ENCODE measurements at regions not wholly inside any gene's neighbourhood (a gene's known extent, or its start where the extent isn't known, plus 50 kb on each side); places are given as distances from the start of the nearest gene placed in this dataset.

DNA sequence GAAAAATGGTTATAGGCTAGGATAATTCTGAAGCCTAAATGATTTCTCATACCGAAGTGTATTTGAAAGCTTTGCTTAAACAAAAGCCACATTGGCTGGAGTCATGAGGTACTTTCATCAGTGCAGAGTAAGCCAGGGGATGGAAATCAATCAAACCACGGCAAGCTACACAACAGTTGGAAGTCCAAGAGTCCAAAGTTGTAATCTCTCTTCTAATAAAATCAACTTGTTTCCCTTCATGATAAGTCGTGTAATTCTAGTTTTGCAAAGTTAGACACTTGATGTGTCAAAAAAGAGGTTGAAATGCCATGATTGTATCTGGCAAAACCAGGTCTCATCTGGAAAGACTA lies 250.5 kb upstream of the VEPH1 start:
- TF ChIP-seq, protein P1, sequence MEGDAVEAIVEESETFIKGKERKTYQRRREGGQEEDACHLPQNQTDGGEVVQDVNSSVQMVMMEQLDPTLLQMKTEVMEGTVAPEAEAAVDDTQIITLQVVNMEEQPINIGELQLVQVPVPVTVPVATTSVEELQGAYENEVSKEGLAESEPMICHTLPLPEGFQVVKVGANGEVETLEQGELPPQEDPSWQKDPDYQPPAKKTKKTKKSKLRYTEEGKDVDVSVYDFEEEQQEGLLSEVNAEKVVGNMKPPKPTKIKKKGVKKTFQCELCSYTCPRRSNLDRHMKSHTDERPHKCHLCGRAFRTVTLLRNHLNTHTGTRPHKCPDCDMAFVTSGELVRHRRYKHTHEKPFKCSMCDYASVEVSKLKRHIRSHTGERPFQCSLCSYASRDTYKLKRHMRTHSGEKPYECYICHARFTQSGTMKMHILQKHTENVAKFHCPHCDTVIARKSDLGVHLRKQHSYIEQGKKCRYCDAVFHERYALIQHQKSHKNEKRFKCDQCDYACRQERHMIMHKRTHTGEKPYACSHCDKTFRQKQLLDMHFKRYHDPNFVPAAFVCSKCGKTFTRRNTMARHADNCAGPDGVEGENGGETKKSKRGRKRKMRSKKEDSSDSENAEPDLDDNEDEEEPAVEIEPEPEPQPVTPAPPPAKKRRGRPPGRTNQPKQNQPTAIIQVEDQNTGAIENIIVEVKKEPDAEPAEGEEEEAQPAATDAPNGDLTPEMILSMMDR (IDR thresholded peaks at IDR 0.05; ENCODE audit: borderline replicate concordance, extremely low read depth, low read length, poor library complexity, severe bottlenecking), result no peak
- TF ChIP-seq EZH2 (IDR thresholded peaks at IDR 0.05; ENCODE audit: borderline replicate concordance, low read depth, low read length, severe bottlenecking), result no peak
